GM21423 (cell line): ENCODE measurements at regions not wholly inside any gene's neighbourhood (a gene's known extent, or its start where the extent isn't known, plus 50 kb on each side); places are given as distances from the start of the nearest gene placed in this dataset.
"Not testable (repeated sequence)": the region's sequence is repeated elsewhere in the genome, so short reads cannot be mapped to it uniquely, and the experiment has no call there.

Experiments
- ATAC-seq: cut with Tn5 transposase; IDR thresholded peaks from one replicate; pipeline ENCODE4 v1.9.1; 2021; ENCODE audit warnings: mild to moderate bottlenecking, moderate library complexity; ENCODE audit not compliant: unreplicated experiment

DNA sequence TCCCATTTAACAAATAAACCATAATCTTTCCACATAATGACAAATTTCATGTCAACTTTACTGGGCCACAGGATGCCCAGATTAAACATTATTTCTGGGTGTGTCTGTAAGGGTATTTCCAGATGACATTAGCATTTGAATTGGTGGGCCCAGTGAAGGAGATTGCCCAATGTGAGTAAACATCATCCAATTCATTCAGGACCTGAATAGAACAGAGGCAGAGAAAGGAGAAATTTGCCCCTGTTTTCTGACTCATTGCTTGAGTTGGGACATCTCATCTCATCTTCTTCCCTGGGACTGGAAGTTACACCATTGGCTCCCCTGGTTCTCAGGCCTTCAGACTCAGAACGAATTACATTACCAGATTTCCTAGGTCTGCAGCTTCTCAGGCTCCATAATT, 142.9 kb downstream of the TPBG start:
- no peak for ATAC-seq

DNA sequence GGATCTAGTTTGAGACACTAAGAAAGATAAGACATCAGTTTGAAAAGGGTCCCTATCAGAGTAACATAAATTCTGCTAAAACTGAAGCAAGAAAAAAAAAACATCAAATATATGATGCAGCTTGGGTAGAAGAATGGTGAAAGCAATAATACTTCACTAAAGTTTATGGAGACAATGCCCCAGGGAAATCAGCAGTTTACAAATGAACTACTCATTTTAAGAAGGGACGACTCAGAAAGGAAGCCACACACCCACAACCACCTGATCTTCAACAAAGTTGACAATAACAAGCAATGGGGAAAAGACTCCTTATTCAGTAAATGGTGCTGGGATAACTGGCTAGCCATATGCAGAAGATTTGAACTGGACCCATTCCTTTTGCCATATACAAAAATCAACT, 143.5 kb downstream of the TPBG start:
- peak; percentile 72 for ATAC-seq

DNA sequence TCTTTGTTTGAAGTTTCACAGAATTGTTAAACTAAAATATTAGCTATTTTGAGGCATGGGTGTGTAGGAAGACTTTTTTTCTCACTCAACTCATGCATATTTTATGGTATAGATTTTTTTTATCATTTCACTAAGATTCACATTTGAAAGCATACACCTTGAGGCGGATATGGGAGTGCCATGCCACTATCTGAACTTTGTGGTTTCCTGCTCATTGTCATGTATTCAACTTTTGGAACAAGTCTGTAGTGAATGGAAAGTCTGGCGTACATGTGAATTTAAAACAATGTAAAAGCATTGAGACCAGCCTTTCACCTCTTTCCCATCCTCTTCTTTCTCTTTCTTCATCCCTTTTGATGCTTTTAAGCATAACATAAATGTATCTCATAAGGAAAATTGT, 147.9 kb downstream of the TPBG start:
- ATAC-seq: no peak

DNA sequence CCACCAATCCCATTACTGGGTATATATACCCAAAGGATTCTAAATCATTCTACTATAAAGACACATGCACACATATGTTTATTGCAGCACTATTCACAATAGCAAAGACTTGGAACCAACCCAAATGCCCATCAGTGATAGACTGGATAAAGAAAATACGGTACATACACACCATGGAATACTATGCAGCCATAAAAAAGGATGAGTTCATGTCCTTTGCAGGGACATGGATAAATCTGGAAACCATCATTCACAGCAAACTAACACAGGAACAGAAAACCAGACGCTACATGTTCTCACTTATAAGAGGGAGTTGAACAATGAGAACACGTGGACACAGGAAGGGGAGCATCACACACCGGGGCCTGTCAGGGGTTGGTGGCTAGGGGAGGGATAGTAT, 154.3 kb downstream of the TPBG start:
- not testable (repeated sequence) for ATAC-seq

DNA sequence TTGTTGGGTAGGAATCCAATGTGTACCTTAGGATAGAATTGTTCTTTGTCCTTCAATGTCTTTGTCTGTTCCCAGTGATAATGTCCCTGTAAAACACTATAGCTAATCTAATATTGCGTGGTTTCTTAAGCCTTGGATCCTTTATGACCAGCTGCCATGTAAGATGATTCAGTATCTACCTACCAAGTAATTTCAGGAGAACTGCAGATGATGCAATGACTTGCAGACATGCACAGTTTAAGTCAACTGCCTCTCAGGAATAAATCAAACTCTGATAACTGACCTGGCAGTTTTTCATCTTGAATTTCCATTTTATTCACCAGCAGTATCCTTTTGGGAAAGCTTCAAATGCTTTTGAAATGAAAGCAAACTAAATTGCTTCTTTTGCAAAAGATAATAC, 157.8 kb downstream of the TPBG start:
- no peak for ATAC-seq

DNA sequence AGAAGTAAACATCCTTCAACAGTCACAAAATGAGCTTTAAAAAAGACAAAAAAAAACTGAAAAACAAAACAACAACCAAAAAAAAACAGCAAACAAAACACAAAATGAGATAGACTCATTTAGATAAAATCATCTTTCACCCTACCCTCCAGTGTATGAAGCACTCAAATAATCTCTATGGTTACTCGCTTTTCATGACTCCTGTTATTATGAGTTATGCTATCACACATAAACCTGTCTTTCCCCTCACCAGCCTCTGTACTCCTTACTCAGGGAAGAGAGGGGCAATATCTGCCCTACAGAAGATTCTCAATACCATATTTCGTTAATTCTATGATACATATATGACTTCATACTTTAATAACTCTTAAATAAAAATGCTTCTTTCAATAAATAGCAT, 158.2 kb downstream of the TPBG start:
- ATAC-seq: no peak

DNA sequence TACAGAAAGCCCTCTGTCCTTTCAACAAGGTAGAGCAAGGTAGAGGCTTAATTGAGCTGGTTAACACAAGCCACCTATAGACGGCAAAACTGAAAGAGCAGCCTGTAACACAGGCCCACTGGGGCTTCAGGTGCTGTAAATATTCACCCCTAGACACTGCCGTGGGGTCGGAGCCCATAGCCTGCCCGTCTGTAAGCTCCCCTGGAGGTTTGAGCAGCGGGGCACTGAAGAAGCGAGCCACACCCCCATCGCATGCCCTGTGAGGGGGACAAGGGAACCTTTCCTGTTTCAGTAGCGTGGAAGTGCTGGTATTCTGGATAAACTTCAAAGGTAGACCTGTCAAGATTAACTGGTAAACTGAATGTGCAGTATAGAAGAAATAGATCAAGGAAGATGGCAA, 160.4 kb downstream of the TPBG start:
- ATAC-seq: no peak

DNA sequence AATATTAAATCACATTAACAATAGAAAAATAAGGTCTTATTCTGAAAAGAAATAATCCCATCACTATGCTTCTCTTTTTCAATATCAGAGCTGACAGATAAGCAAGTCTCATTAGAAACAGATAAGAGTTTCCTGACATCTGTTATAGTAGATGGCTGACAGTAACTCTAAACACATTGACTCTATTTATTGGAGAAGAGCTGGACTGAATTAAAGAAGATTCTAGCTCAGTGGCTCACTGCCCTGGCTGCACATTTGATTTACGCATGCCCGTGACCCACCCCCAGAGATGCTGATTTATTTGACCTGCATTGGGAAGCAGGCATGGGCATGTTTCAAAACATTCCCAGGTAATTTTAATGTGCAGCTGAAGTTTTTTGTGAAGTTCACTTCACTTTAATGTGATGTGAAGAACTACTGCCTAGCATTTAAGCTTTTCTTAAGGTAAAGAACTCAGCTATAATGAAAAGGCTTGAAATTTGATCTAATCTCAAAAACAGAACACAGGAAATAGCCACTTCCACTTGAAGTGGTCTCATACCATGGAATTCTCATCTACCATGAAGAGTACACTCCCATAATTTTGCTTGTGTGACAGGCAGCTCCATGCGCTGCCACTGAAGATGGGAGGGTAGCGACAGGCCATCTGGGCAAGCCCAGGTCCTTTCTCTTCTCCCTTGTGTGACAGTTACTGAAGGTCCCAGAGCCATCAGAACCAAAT, 162.3 kb downstream of the TPBG start:
- no peak for ATAC-seq

DNA sequence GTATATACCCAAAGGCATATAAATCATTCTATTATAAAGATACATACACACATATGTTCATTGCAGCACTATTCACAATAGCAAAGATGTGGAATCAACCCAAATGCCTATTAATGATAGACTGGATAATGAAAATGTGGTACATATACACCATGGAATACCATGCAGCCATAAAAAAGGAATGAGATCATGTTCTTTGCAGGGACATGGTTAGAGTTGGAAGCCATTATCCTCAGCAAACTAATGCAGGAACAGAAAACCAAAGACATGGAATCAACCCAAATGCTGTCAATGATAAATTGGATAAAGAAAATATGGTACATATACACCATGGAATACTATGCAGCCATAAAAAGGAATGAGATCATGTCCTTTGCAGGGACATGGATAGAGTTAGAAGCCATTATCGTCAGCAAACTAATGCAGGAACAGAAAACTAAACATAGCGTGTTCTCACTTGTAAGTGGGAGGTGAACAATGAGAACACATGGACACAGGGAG, 166.4 kb downstream of the TPBG start:
- ATAC-seq: not testable (repeated sequence)

DNA sequence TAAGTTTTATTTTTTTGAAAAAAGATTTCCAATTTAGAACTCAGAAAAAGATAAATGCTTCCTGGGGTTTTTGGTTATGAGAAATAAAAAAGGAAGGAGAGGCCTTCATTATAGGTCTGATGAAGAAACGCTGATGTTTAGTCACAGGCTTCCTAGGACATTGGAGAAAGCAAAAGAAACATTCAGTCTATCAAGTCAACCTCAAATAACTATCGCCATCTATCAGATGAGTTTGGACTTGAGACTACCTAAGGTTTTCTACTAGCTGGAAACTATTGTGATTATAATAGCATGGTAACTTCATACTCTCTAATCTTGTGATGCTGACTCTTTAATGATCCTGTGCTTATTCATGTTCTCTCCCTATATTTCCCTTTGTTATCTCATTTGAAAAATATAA, 171.3 kb downstream of the TPBG start:
- no peak for ATAC-seq

DNA sequence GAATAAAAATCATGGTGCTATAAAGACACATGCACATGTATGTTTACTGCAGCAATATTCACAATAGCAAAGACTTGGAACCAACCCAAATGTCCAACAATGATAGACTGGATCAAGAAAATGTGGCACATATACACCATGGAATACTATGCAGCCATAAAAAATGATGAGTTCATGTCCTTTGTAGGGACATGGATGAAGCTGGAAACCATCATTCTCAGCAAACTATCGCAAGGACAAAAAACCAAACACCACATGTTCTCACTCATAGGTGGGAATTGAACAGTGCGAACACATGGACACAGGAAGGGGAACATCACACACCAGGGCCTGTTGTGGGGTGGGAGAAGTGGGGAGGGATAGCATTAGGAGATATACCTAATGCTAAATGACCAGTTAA, 185.9 kb downstream of the TPBG start:
- not testable (repeated sequence) for ATAC-seq

DNA sequence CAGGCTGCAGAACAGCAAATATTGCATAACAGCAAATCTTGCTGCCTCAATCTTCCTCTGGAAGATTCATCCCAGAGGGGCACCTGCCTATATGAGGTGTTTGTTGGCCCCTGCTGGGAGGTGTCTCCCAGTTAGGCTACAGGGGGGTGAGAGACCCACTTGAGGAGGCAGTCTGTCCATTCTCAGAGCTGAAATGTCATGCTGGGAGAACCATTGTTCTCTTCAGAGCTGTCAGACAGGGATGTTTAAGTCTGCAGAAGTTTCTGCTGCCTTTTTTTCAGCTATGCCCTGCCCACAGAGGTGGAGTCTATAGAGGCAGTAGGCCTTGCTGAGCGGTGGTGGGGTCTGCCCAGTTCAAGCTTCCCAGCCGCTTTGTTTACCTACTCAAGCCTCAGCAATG, 187.7 kb downstream of the TPBG start:
- not testable (repeated sequence) for ATAC-seq

DNA sequence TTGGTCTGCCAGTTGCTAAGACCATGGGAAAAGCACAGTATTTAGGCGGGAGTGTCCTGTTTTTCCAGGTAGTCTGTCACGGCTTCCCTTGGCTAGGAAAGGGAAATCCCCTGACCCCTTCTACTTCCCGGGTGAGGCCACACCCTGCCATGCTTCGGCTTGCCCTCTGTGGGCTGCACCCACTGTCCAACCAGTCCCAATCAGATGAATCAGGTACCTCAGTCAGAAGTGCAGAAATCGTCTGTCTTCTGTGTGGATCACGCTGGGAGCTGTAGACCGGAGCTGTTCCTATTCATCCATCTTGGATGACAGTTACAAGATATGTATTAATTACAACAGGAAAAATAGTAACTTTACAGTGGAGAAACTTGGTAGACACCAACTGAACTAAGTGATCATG, 188.2 kb downstream of the TPBG start:
- no peak for ATAC-seq

DNA sequence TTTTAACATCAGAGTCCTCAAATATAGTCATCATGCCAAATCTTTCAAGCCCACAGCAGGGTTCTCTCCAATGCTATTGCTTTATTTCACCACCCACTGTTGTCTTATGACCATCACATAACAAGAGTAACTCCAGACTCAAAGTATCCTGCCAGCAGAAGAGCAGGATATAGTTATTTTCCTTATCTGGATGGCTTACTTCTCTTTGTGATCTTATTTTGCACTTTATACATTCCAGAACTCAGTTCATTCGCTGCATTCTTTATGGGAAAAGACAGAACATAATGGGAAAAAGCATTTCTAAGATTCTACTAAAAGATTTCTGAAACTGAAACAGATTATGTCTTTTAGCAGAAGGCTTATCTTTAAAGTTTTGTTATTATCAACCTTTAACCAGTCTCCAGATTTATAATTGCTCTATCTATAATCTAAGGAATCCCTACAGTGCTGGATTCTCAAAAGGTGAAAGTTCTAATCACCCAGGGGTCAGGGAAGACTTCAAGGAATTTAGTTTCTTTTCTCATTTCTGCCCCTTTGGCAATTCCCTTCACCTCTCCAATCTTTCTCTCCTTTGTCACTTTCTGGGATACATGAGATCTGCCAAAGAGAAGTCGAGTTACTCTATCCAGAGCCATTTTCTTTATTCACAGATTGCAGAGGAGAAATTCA, 190.4 kb downstream of the TPBG start:
- ATAC-seq: no peak

DNA sequence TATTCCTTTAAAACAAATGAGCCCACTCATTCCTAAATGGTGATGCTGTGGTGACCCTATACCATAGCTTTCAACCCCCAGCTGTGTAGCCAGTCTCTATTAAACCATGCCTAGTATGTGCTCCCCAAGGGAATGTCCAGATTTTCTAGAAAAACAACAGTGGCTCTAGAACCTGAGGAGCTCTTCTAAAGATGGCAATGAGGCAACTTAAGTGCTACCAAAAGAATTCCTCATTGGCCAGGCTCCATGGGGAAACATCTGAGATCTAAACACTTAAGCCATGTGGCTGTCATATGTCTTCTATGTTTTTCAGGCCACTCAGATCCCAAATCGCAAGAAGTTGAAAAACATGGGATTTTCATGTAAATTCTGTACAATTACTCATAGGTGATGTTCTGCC, 191.0 kb downstream of the TPBG start:
- ATAC-seq: no peak

DNA sequence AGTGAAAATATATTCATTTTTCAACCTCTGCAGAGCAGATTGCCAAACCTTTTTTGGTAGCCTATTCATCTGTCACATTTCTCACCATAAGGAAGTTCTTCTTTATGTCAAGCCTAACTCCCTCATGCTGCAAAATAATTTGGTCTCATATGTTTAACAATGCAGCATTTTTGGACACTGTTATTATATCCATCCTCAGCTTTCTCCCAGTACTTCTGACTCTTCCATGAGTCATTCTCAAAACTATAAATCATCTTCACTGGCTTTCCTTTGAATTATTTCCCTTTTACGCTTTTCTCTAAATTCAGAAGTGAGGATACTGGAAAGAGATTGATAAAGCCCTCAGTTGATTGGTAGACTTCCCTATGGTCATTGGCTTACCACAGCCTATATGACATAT, 192.2 kb downstream of the TPBG start:
- ATAC-seq: no peak

DNA sequence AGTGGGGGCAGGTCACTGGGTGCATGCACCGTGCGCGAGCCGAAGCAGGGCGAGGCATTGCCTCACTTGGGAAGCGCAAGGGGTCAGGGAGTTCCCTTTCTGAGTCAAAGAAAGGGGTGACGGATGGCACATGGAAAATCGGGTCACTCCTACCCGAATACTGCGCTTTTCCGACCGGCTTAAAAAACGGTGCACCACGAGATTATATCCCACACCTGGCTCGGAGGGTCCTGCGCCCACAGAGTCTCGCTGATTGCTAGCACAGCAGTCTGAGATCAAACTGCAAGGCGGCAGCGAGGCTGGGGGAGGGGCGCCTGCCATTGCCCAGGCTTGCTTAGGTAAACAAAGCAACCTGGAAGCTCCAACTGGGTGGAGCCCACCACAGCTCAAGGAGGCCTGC, 194.9 kb downstream of the TPBG start:
- not testable (repeated sequence) for ATAC-seq

DNA sequence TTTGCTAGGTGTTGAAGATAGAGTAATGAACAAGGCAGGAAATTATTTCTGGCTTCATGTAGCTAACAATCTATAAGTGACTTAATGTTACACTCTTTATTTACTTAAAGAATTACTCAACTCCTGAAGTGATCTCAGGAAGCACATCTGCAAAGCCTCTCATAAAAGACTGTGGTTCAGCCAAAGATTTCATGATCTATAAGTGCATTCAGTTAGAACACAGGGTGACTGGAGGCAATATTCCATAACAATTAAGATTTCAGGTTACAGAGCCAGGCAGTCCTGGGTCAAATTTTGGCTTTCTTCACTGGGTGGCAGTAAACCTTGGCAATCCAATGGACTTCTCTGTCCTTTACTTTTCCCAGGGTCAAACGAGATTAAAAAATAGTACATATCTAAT, 204.0 kb downstream of the TPBG start:
- no peak for ATAC-seq

DNA sequence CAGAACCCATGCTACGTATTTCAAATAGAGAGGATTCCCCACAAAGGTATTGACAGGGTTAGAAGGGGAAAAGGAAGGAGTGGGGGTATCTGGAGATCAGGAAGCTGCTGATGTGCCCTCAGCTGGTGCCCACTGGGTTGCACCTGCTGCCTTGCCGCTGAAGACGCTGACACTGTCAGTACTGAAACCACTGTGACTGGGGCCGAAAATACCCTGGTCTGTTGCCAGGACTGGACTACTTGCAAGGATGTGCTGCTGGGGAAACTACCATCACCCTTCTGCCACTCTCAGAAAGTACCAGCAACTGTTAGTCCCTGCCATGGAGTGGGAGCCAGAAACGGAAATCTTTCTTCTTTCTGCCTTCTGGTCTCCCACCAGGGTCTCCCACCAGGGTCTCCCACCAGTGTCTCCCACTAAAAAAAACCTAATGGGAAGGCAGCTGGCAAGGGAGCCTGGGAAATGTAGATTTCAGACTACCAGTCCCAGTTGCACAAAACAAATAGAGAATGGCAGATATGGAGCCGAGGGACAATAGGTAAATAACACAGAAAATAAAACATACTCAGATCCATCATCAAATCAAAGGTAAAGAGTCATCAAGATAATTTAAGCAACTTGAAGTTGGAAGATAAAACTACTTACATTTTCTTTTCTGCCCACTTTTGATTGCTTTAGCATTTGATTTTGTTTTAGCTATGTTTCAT, 204.8 kb downstream of the TPBG start:
- ATAC-seq: peak; percentile 91

DNA sequence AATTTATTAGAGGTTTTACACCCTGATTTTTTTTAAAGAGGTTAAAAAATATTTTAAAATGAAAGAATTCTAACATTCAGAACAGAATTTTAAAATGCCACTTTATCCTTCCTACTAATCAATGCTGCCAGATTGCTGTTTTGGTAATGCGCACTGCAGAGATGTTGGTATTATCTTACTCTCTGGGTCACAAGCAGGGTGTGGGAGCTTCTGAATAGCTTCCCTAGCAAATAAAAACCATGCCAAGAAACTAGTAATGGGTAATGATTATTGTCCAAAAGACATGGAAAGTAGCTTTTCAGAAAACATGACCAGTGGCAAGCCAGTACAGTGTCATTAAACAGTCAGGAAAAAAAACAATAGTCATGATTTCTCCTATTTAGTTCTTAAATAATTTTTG, 205.4 kb downstream of the TPBG start:
- no peak for ATAC-seq

DNA sequence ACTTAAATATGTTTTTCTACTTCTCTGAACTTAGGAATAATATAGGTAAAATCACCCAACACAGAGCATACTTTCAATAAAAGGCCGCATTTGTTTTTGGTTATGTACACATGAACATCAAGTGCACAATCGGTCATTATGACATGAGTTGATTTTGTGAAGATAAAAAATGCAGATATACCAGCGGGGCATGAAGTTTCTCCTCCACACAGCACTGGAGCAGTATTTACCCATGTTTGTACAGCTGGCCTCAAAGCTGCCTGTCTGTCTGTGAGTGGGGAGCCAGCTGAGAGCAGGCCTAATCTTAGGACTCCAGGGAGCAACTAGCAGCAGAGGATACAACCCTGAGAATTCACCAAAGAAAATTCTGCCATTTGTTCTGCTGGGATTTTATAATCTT, 206.5 kb downstream of the TPBG start:
- no peak for ATAC-seq

DNA sequence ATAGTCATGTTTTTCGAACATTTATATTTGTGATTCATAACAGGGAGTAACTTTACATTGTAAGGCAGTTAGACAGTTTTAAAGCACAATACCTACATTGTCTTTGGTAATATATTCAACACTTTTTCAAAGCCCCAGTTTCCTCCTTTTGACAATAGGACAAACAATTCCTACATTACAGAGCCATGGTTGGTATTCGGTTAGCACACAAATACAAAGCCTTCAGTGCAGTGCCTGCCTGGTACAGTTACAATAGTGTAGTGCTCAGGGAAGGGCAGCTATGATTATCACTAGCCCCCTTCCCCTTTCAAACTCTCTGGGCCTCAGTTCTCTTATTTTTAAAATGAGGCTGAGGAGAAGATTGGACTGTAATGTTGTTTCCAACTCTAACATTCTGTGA, 207.8 kb downstream of the TPBG start:
- no peak for ATAC-seq
